RWPE2 (cell line): ENCODE measurements at regions not wholly inside any gene's neighbourhood (a gene's known extent, or its start where the extent isn't known, plus 50 kb on each side); places are given as distances from the start of the nearest gene placed in this dataset.

Experiments used
- ATAC-seq: fragments of 200-7000 bp; cut with Tn5 transposase; 3 replicates; pipeline ENCODE4 v1.9.1; 2021; ENCODE audit warnings: low read depth
- DNase-seq: peaks from one replicate; pipeline ENCODE4 v3.0.0-alpha.2; 2020; ENCODE audit warnings: low spot score
- H3K27ac ChIP-seq: fragments of 450-650 bp; 2 replicates; pipeline ENCODE4 v1.5.1; 2017; ENCODE audit warnings: mild to moderate bottlenecking; ENCODE audit not compliant: poor library complexity, severe bottlenecking
- H3K27me3 ChIP-seq: fragments of 250-450 bp; sonication (Bioruptor Pico); 2 replicates; pipeline ENCODE4 v1.5.1; 2021; ENCODE audit warnings: mild to moderate bottlenecking, moderate library complexity; ENCODE audit not compliant: insufficient read depth, poor library complexity, severe bottlenecking
- H3K36me3 ChIP-seq: fragments of 250-450 bp; sonication (Bioruptor Pico); 2 replicates; pipeline ENCODE4 v1.5.1; 2020; ENCODE audit warnings: low read depth, mild to moderate bottlenecking, moderate library complexity
- H3K4me1 ChIP-seq: fragments of 250-450 bp; sonication (Bioruptor Pico); 2 replicates; pipeline ENCODE4 v1.5.1; 2021; ENCODE audit warnings: mild to moderate bottlenecking, moderate library complexity; ENCODE audit not compliant: insufficient read depth, poor library complexity, severe bottlenecking
- H3K4me3 ChIP-seq: fragments of 250-450 bp; sonication (Bioruptor Pico); 2 replicates; pipeline ENCODE4 v1.5.1; 2021; ENCODE audit warnings: mild to moderate bottlenecking, moderate library complexity; ENCODE audit not compliant: severe bottlenecking
- H3K9me3 ChIP-seq: fragments of 250-450 bp; sonication (Bioruptor Pico); 2 replicates; pipeline ENCODE4 v1.5.1; 2021; ENCODE audit warnings: mild to moderate bottlenecking, moderate library complexity; ENCODE audit not compliant: severe bottlenecking
- CTCF ChIP-seq: fragments of 450-650 bp; IDR thresholded peaks from one replicate; pipeline ENCODE4 v1.5.1; 2017; ENCODE audit warnings: mild to moderate bottlenecking, moderate library complexity; ENCODE audit not compliant: poor library complexity, severe bottlenecking

GRCh38 chr16:85507342-85507741, 105.8 kb upstream of the GSE1 start:
- ATAC-seq (no peak), DNase-seq (no peak)
- Histone ChIP-seq H3K27me3 (no peaks in the 10 kb centered on the region), H3K4me3 (no peak overlapping the region), H3K9me3 (no peaks in the 10 kb centered on the region), H3K27ac (no peak overlapping the region), H3K36me3 (no peaks in the 10 kb centered on the region), H3K4me1 (no peaks in the 10 kb centered on the region)
- TF ChIP-seq CTCF: no peak

GRCh38 chr16:85508388-85508787, 104.7 kb upstream of the GSE1 start:
- H3K9me3 ChIP-seq: no peaks in the 10 kb centered on the region
- no peak overlapping the region for H3K4me3 ChIP-seq
- DNase-seq: no peak
- no peaks in the 10 kb centered on the region for H3K27me3 ChIP-seq
- no peaks in the 10 kb centered on the region for H3K36me3 ChIP-seq
- no peak overlapping the region for H3K27ac ChIP-seq
- no peaks in the 10 kb centered on the region for H3K4me1 ChIP-seq
- no peak for TF ChIP-seq CTCF
- no peak for ATAC-seq

- DNase-seq (no peak), ATAC-seq (no peak)
- Histone ChIP-seq H3K27me3 (no peaks in the 10 kb centered on the region), H3K27ac (no peak overlapping the region), H3K4me1 (no peaks in the 10 kb centered on the region), H3K9me3 (no peaks in the 10 kb centered on the region), H3K36me3 (no peaks in the 10 kb centered on the region), H3K4me3 (no peak overlapping the region)
- no peak for TF ChIP-seq CTCF
Measured at GRCh38 chr16:85508993-85509392, 104.1 kb upstream of the GSE1 start.

- ATAC-seq (no peak), DNase-seq (no peak)
- H3K27ac ChIP-seq: no peak overlapping the region
- H3K9me3 ChIP-seq: no peaks in the 10 kb centered on the region
- H3K4me3 ChIP-seq: no peak overlapping the region
- no peak for TF ChIP-seq CTCF
- peaks cover 11% of the 10 kb centered on the region for H3K4me1 ChIP-seq
- H3K36me3 ChIP-seq: no peaks in the 10 kb centered on the region
- H3K27me3 ChIP-seq: no peaks in the 10 kb centered on the region
Measured at GRCh38 chr16:85510041-85510659, 103.0 kb upstream of the GSE1 start.

- DNase-seq (no peak), ATAC-seq (no peak)
- no peaks in the 10 kb centered on the region for H3K36me3 ChIP-seq
- H3K4me1 ChIP-seq: peaks cover 21% of the 10 kb centered on the region
- no peak overlapping the region for H3K27ac ChIP-seq
- no peak for TF ChIP-seq CTCF
- H3K9me3 ChIP-seq: no peaks in the 10 kb centered on the region
- H3K4me3 ChIP-seq: no peak overlapping the region
- no peaks in the 10 kb centered on the region for H3K27me3 ChIP-seq
Measured at GRCh38 chr16:85511938-85512807, 100.9 kb upstream of the GSE1 start.
